SU-DHL-6 (cell line): ENCODE measurements at regions not wholly inside any gene's neighbourhood (a gene's known extent, or its start where the extent isn't known, plus 50 kb on each side); places are given as distances from the start of the nearest gene placed in this dataset.

ENCODE experiments used
- H2AFZ ChIP-seq: fragments of 200-600 bp; sonication (generic); 2 replicates; pipeline ENCODE4 v1.6.1; 2014; ENCODE audit warnings: low read depth, mild to moderate bottlenecking, moderate library complexity, mixed read lengths, antibody characterized with exemption, low read length; ENCODE audit not compliant: severe bottlenecking
- H3F3A ChIP-seq: fragments of 200-600 bp; shearing (Covaris generic); 2 replicates; pipeline ENCODE4 v1.6.0; 2016; ENCODE audit warnings: antibody characterized with exemption, mild to moderate bottlenecking; ENCODE audit not compliant: insufficient read depth
- H3K27ac ChIP-seq: fragments of 200-600 bp; sonication (generic); 2 replicates; pipeline ENCODE4 v1.5.1; 2016; ENCODE audit warnings: low read depth, mild to moderate bottlenecking, low read length, moderate library complexity, mixed read lengths
- H3K27me3 ChIP-seq: fragments of 200-600 bp; sonication (generic), shearing (Covaris generic); 2 replicates; pipeline ENCODE4 v1.6.0; 2014; ENCODE audit warnings: mild to moderate bottlenecking, low read length
- H3K36me3 ChIP-seq: fragments of 200-600 bp; sonication (generic); 2 replicates; pipeline ENCODE4 v1.6.1; 2014; ENCODE audit warnings: mild to moderate bottlenecking, low read length, mixed read lengths
- H3K4me2 ChIP-seq: fragments of 300-600, 200-600 bp; shearing (Covaris generic), sonication (generic); 2 replicates; pipeline ENCODE4 v1.6.0; 2014; ENCODE audit warnings: low read length, low read depth, mild to moderate bottlenecking; ENCODE audit not compliant: poor library complexity, severe bottlenecking
- H3K4me3 ChIP-seq: fragments of 200-600 bp; sonication (generic); 2 replicates; pipeline ENCODE4 v1.5.1; 2014; ENCODE audit warnings: antibody characterized with exemption, low read length, mild to moderate bottlenecking, mixed read lengths; ENCODE audit not compliant: insufficient read depth, poor library complexity, severe bottlenecking
- H3K79me2 ChIP-seq: fragments of 200-600 bp; sonication (generic); 2 replicates; pipeline ENCODE4 v1.6.1; 2014; ENCODE audit warnings: mild to moderate bottlenecking, low read length, moderate library complexity; ENCODE audit not compliant: insufficient read depth
- H3K9ac ChIP-seq: fragments of 200-600 bp; sonication (generic); 2 replicates; pipeline ENCODE4 v1.7.0; 2014; ENCODE audit warnings: mild to moderate bottlenecking, low read length
- H3K9me2 ChIP-seq: fragments of 200-600 bp; sonication (generic); replicated peaks from 2 replicates; pipeline ENCODE4 v1.6.1; 2014; ENCODE audit warnings: low read length; ENCODE audit not compliant: insufficient read depth
- H3K9me3 ChIP-seq: fragments of 200-600 bp; sonication (generic); 2 replicates; pipeline ENCODE4 v1.6.1; 2014; ENCODE audit warnings: low read length, mixed read lengths; ENCODE audit not compliant: insufficient read depth
- H4K20me1 ChIP-seq: fragments of 200-600 bp; sonication (generic); 2 replicates; pipeline ENCODE4 v1.6.1; 2014; ENCODE audit warnings: low read depth, mild to moderate bottlenecking, antibody characterized with exemption, low read length, moderate library complexity, mixed read lengths
- EZH2phosphoT487 ChIP-seq: fragments of 200-600 bp; sonication (generic), shearing (Covaris generic); conservative IDR thresholded peaks from 2 replicates; pipeline ENCODE4 v1.6.1; 2018; ENCODE audit warnings: mild to moderate bottlenecking, antibody characterized with exemption, low read length, moderate library complexity, mixed read lengths
- TF ChIP-seq, protein P1 (sequence below): fragments of 200-600 bp; sonication (generic); IDR thresholded peaks from one replicate; pipeline ENCODE4 v1.5.1; 2017; ENCODE audit warnings: antibody characterized with exemption, mild to moderate bottlenecking, low read length, moderate library complexity; ENCODE audit not compliant: insufficient read depth, poor library complexity, severe bottlenecking

DNA sequence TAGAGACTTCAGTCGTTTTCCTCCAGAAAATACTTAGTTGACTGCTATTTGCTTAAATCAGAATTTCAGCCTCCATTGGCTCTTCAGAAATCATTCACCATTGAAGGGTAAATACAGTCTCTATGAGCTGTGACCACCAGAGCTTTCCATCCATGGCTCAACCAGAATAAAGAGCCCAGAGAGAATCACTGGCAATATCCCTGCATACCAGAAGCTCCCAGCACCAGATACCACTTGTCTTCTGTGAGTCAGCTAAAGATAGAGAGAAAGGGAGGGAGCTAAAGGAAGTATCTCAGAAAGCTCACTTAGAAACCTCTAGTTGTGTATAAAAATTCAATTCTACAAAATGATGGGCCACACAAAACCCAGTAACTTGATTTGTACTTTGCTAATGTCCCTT lies 115.2 kb upstream of the TMCO5A start:
- no peaks in the 10 kb centered on the region for H3K36me3 ChIP-seq
- no peaks in the 10 kb centered on the region for H4K20me1 ChIP-seq
- no peaks in the 10 kb centered on the region for H3K79me2 ChIP-seq
- H3K9me2 ChIP-seq = no peaks in the 10 kb centered on the region
- no peak overlapping the region for H3K27ac ChIP-seq
- no peaks in the 10 kb centered on the region for H3K9me3 ChIP-seq
- H3K9ac ChIP-seq = no peak overlapping the region
- H3K4me2 ChIP-seq = no peak overlapping the region
- H3F3A ChIP-seq = no peaks in the 10 kb centered on the region
- H2AFZ ChIP-seq = no peak overlapping the region
- H3K27me3 ChIP-seq = no peaks in the 10 kb centered on the region
- no peak overlapping the region for H3K4me3 ChIP-seq
- TF ChIP-seq, protein P1, sequence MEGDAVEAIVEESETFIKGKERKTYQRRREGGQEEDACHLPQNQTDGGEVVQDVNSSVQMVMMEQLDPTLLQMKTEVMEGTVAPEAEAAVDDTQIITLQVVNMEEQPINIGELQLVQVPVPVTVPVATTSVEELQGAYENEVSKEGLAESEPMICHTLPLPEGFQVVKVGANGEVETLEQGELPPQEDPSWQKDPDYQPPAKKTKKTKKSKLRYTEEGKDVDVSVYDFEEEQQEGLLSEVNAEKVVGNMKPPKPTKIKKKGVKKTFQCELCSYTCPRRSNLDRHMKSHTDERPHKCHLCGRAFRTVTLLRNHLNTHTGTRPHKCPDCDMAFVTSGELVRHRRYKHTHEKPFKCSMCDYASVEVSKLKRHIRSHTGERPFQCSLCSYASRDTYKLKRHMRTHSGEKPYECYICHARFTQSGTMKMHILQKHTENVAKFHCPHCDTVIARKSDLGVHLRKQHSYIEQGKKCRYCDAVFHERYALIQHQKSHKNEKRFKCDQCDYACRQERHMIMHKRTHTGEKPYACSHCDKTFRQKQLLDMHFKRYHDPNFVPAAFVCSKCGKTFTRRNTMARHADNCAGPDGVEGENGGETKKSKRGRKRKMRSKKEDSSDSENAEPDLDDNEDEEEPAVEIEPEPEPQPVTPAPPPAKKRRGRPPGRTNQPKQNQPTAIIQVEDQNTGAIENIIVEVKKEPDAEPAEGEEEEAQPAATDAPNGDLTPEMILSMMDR = no peak
- no peak for TF ChIP-seq EZH2phosphoT487

DNA sequence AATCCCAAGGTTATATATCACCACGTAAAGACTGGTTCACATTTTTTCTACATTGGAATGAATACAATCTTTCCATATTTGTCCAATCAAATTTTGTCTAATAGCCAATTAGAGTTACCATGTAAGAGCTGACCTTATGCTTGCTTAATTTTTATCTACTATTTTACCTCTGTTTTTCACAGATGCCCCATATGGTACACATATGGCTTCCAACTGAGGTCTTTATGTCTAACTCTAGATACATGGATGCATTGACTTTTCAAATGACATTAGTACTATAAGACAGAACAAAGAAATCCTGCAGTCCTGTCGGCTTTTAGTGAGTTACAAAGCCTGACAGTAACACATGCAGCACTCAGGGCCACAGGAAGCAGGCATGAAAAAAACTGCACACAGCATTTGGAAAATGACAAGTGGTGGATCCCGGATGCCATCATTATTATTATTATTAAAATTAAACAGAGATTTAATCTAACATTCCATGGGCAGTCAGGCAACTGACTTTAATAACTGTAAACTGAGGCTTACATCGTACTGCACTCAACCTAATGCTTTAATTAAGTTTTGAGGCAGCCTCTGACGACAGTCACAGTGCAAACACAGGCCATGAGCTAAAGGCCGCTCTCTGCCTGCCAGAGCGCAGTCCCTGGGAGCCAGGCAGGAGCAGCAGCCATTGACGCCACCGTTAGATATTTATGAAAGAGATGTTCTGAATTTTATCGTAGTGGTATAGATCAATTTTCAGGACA lies 113.9 kb upstream of the TMCO5A start:
- no peak overlapping the region for H3K9ac ChIP-seq
- H3K27ac ChIP-seq = no peak overlapping the region
- no peaks in the 10 kb centered on the region for H3K27me3 ChIP-seq
- no peaks in the 10 kb centered on the region for H3K79me2 ChIP-seq
- no peaks in the 10 kb centered on the region for H3K36me3 ChIP-seq
- no peak overlapping the region for H3K4me3 ChIP-seq
- no peaks in the 10 kb centered on the region for H3F3A ChIP-seq
- no peak for TF ChIP-seq EZH2phosphoT487
- TF ChIP-seq, protein P1 = no peak
- H3K9me3 ChIP-seq = no peaks in the 10 kb centered on the region
- H3K4me2 ChIP-seq = no peak overlapping the region
- H2AFZ ChIP-seq = no peak overlapping the region
- H4K20me1 ChIP-seq = no peaks in the 10 kb centered on the region
- no peaks in the 10 kb centered on the region for H3K9me2 ChIP-seq

DNA sequence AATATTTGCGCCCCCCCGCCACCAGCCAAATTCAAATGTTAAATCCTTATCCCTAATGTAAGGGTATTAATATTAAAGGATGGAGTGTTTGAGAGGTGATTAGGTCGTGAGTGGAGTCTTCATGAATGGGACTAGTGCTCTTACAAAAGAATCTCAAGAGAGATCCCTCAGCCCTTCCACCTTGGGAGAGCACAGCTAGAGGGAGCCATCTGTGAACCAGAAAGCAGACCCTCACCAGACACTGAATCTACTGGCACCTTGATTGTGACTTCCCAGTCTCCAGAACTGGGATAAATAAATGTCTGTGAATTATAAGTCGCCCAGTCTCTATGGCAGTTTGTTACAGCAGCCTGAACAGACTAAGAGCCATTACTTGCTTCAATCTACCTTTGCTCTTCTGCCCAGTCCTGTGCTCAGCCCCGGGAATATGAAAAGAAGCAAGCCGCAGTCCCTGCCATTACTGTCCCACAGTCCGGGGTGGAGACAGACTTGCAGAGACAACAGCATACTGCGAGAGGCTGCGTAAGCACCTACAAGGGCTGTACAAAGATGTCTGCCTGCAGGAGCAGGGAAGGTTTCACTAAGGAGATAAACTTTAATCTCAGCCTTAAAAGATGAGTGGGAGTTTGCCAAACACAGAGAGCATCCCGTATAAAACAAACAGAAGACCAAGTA lies 110.7 kb upstream of the TMCO5A start:
- Histone ChIP-seq H3K9me2 (no peaks in the 10 kb centered on the region), H3K36me3 (no peaks in the 10 kb centered on the region), H3K4me2 (no peak overlapping the region), H3K27me3 (no peaks in the 10 kb centered on the region), H2AFZ (no peak overlapping the region), H3K27ac (no peak overlapping the region), H4K20me1 (no peaks in the 10 kb centered on the region), H3F3A (no peaks in the 10 kb centered on the region), H3K4me3 (no peak overlapping the region), H3K79me2 (no peaks in the 10 kb centered on the region), H3K9ac (no peak overlapping the region), H3K9me3 (no peaks in the 10 kb centered on the region)
- TF ChIP-seq, protein P1 = no peak
- TF ChIP-seq EZH2phosphoT487 = no peak
